Gastroesophageal sphincter (tissue), 3 donors: ENCODE measurements at regions not wholly inside any gene's neighbourhood (a gene's known extent, or its start where the extent isn't known, plus 50 kb on each side); places are given as distances from the start of the nearest gene placed in this dataset.

Experiments used
- CTCF ChIP-seq, 4 experiments: fragments of 200-600 bp in 2 of 4; fragments of 450-650 bp in 2 of 4; sonication (generic) in 1 of 4; IDR thresholded peaks; one replicate each; pipeline ENCODE4 v1.5.1; 2017 to 2019; ENCODE audit warnings: antibody characterized with exemption in 4 of 4, mild to moderate bottlenecking in 2 of 4, moderate library complexity in 2 of 4
- EP300 ChIP-seq: sonication (generic); formaldehyde crosslinking; IDR thresholded peaks from one replicate; pipeline ENCODE4 v1.6.1; 2017; ENCODE audit warnings: antibody characterized with exemption, mild to moderate bottlenecking
- POLR2A ChIP-seq, 2 donors: fragments of 450-650 bp; IDR thresholded peaks; one replicate each; pipeline ENCODE4 v1.6.1; 2017; ENCODE audit warnings: antibody characterized with exemption in 2 of 2, mild to moderate bottlenecking in 2 of 2, moderate library complexity in 1 of 2

DNA sequence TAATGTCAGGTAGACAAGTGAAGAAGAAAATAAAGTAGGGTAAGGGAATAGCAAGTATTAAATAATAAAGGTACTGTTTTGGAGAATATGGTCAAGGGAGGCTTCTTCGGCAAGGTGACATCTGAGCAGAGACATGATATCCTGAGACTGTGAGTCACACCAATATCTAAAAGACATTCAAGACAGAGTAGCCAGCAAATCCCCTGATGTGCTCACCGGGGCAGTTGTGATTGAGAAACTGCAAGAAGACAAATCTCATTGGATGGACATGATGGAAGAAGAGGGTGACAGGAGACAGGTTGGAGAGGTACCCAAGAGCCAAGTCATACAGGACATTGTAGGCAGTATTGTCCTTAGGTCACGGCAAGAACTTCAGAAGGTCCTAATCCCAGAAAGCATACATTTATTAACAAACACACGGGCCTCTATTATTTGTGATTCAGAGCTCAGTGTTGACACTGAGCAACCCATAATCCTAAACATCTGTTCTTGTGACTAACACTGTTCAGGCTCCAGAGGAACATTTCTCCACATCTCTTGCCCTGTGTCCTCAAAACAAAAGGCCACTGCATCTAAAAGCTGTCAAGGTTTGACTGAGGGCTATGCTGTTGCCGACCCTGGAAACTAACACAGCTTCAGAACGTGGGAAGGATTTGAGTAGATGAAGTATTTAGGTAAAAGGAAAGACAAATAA is 258.7 kb upstream of the CLINT1 start:
- TF ChIP-seq CTCF (IDR thresholded peaks at IDR 0.05) = no peak
- no peak for TF ChIP-seq POLR2A (IDR thresholded peaks at IDR 0.05)
- no peak for TF ChIP-seq EP300
